ENCODE measurements at regions not wholly inside any gene's neighbourhood (a gene's known extent, or its start where the extent isn't known, plus 50 kb on each side); places are given as distances from the start of the nearest gene placed in this dataset.

GRCh38 chr22:27679176-27679575 is 122.4 kb downstream of the MN1 start:
- no peak overlapping the region for H3K27ac ChIP-seq (ENCODE audit: low read depth in 1 of 3, low read length in 2 of 3)

DNA sequence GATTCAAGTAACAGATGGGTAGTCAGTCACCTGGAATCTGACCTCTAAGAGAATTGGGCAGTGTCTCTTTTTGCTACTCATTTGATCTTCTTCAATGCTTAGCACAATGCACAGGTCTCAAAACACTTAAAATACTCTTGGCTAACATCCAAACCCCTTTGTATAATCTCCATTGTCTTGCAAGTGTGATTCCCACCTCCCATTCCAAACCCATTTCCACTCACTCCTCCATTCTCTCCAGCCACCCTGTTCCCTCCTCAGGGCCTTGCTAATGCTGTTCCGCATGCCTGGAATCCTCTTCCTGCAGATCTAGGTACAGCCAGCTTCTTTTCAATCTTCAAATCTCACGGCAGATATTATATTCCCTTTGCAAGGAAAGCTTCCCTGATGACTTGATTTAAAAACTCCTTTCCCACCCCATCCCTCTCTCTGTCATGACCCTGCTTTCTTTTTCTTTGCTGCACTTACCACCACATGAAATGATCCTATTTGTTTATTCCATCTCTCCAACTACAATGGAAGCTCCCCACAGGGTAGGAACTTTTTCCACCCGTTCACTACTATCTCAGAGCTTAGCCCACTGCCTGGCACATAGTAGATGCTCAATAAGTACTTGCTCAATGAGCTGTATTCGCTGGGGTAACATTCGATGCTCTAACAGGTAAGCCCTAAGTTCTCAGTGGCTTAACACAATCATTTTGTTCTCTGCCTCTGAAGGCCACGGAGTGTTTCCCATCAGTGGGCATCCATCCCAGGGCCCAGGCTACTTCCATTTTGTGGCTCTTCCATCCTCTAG is 121.7 kb downstream of the MN1 start:
- Histone ChIP-seq H3K4me3 (ENCODE audit: low read depth in 1 of 3, low read length in 3 of 3) (no peak overlapping the region), H3K27ac (ENCODE audit: low read depth in 1 of 3, low read length in 2 of 3) (no peak overlapping the region), H3K9me3 (ENCODE audit: control insufficient read depth in 2 of 2, insufficient read depth in 1 of 2, low read depth in 1 of 2, low read length in 1 of 2) (peaks cover 0 to 10% of the 10 kb centered on the region in 2 donors), H3K36me3 (ENCODE audit: control insufficient read depth in 3 of 3, insufficient read depth in 2 of 3, low read depth in 1 of 3, low read length in 3 of 3) (no peaks in the 10 kb centered on the region), H3K4me1 (ENCODE audit: control insufficient read depth in 3 of 3, insufficient read depth in 2 of 3, low read depth in 1 of 3, low read length in 2 of 3) (peaks cover 0 to 6% (median 0%) of the 10 kb centered on the region in 3 donors), H3K27me3 (ENCODE audit: control insufficient read depth in 3 of 3, insufficient read depth in 3 of 3, low read length in 3 of 3) (no peaks in the 10 kb centered on the region)
- 82 to 92% (median 88%) methylated on average over 6 of the region's 6 CpGs for WGBS, 3 donors
- FAIRE-seq: no peak
- no peak for DNase-seq

More at GRCh38 chr22:27679176-27679575, 122.4 kb downstream of the MN1 start:
- no peak overlapping the region for H3K4me3 ChIP-seq (ENCODE audit: low read depth in 1 of 3, low read length in 3 of 3)
- no peaks in the 10 kb centered on the region for H3K27me3 ChIP-seq (ENCODE audit: control insufficient read depth in 3 of 3, insufficient read depth in 3 of 3, low read length in 3 of 3)
- FAIRE-seq: no peak
- peaks cover 0 to 10% of the 10 kb centered on the region in 2 donors for H3K9me3 ChIP-seq (ENCODE audit: control insufficient read depth in 2 of 2, insufficient read depth in 1 of 2, low read depth in 1 of 2, low read length in 1 of 2)
- H3K36me3 ChIP-seq (ENCODE audit: control insufficient read depth in 3 of 3, insufficient read depth in 2 of 3, low read depth in 1 of 3, low read length in 3 of 3): no peaks in the 10 kb centered on the region
- 47 to 72% (median 58%) methylated on average over 5 of the region's 5 CpGs for WGBS, 3 donors
- peaks cover 0 to 7% (median 0%) of the 10 kb centered on the region in 3 donors for H3K4me1 ChIP-seq (ENCODE audit: control insufficient read depth in 3 of 3, insufficient read depth in 2 of 3, low read depth in 1 of 3, low read length in 2 of 3)
- no peak for DNase-seq

- Histone ChIP-seq H3K9me3 (ENCODE audit: control insufficient read depth in 2 of 2, insufficient read depth in 1 of 2, low read depth in 1 of 2, low read length in 1 of 2) (peaks cover 0 to 10% of the 10 kb centered on the region in 2 donors), H3K36me3 (ENCODE audit: control insufficient read depth in 3 of 3, insufficient read depth in 2 of 3, low read depth in 1 of 3, low read length in 3 of 3) (no peaks in the 10 kb centered on the region), H3K4me1 (ENCODE audit: control insufficient read depth in 3 of 3, insufficient read depth in 2 of 3, low read depth in 1 of 3, low read length in 2 of 3) (peaks cover 0 to 6% (median 0%) of the 10 kb centered on the region in 3 donors), H3K4me3 (ENCODE audit: low read depth in 1 of 3, low read length in 3 of 3) (no peak overlapping the region), H3K27ac (ENCODE audit: low read depth in 1 of 3, low read length in 2 of 3) (no peak overlapping the region), H3K27me3 (ENCODE audit: control insufficient read depth in 3 of 3, insufficient read depth in 3 of 3, low read length in 3 of 3) (no peaks in the 10 kb centered on the region)
- WGBS, 3 donors: 77 to 92% (median 78%) methylated on average over 7 of the region's 7 CpGs
- no peak for FAIRE-seq
- DNase-seq: no peak
Observed at GRCh38 chr22:27680636-27681035, 120.9 kb downstream of the MN1 start.

DNA sequence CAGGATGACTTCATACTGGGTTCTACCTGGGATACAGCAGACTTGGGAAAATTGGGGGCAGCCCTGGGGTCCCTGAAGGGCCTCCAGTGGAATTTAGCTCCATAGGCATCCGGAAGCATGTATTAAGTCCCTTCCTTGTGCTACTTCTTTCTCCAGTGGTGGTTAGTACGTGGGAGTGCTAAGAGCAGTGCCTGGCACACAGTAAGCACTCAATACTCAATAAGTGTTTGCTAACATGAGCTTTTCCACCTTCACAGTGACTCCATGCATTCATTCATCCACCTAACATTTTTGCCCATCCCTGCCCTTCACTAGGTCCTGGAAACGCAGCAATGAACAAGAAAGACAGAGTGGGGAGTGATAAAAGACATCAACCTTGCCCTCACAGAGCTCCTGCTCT is 120.5 kb downstream of the MN1 start:
- DNase-seq (no peak), FAIRE-seq (no peak)
- Histone ChIP-seq H3K9me3 (ENCODE audit: control insufficient read depth in 2 of 2, insufficient read depth in 1 of 2, low read depth in 1 of 2, low read length in 1 of 2) (peaks cover 0 to 10% of the 10 kb centered on the region in 2 donors), H3K4me3 (ENCODE audit: low read depth in 1 of 3, low read length in 3 of 3) (no peak overlapping the region), H3K27ac (ENCODE audit: low read depth in 1 of 3, low read length in 2 of 3) (no peak overlapping the region), H3K36me3 (ENCODE audit: control insufficient read depth in 3 of 3, insufficient read depth in 2 of 3, low read depth in 1 of 3, low read length in 3 of 3) (no peaks in the 10 kb centered on the region), H3K4me1 (ENCODE audit: control insufficient read depth in 3 of 3, insufficient read depth in 2 of 3, low read depth in 1 of 3, low read length in 2 of 3) (peaks cover 0 to 8% (median 0%) of the 10 kb centered on the region in 3 donors), H3K27me3 (ENCODE audit: control insufficient read depth in 3 of 3, insufficient read depth in 3 of 3, low read length in 3 of 3) (no peaks in the 10 kb centered on the region)
- 77 to 94% (median 88%) methylated on average over 3 of the region's 3 CpGs for WGBS, 3 donors

GRCh38 chr22:27682437-27682836 is 119.1 kb downstream of the MN1 start:
- no peaks in the 10 kb centered on the region for H3K36me3 ChIP-seq (ENCODE audit: control insufficient read depth in 3 of 3, insufficient read depth in 2 of 3, low read depth in 1 of 3, low read length in 3 of 3)
- 53 to 72% (median 64%) methylated on average over 9 of the region's 9 CpGs for WGBS, 3 donors
- H3K27me3 ChIP-seq (ENCODE audit: control insufficient read depth in 3 of 3, insufficient read depth in 3 of 3, low read length in 3 of 3): no peaks in the 10 kb centered on the region
- peaks cover 0 to 15% (median 0%) of the 10 kb centered on the region in 3 donors for H3K4me1 ChIP-seq (ENCODE audit: control insufficient read depth in 3 of 3, insufficient read depth in 2 of 3, low read depth in 1 of 3, low read length in 2 of 3)
- no peak overlapping the region for H3K27ac ChIP-seq (ENCODE audit: low read depth in 1 of 3, low read length in 2 of 3)
- no peak overlapping the region for H3K4me3 ChIP-seq (ENCODE audit: low read depth in 1 of 3, low read length in 3 of 3)
- FAIRE-seq (no peak), DNase-seq (no peak)
- H3K9me3 ChIP-seq (ENCODE audit: control insufficient read depth in 2 of 2, insufficient read depth in 1 of 2, low read depth in 1 of 2, low read length in 1 of 2): no peaks in the 10 kb centered on the region

GRCh38 chr22:27684901-27685300 is 116.7 kb downstream of the MN1 start:
- FAIRE-seq: no peak
- H3K4me1 ChIP-seq (ENCODE audit: control insufficient read depth in 3 of 3, insufficient read depth in 2 of 3, low read depth in 1 of 3, low read length in 2 of 3): peaks cover 0 to 15% (median 0%) of the 10 kb centered on the region in 3 donors
- WGBS, 3 donors: 70 to 79% (median 76%) methylated on average over 9 of the region's 9 CpGs
- no peaks in the 10 kb centered on the region for H3K27me3 ChIP-seq (ENCODE audit: control insufficient read depth in 3 of 3, insufficient read depth in 3 of 3, low read length in 3 of 3)
- H3K36me3 ChIP-seq (ENCODE audit: control insufficient read depth in 3 of 3, insufficient read depth in 2 of 3, low read depth in 1 of 3, low read length in 3 of 3): no peaks in the 10 kb centered on the region
- H3K4me3 ChIP-seq (ENCODE audit: low read depth in 1 of 3, low read length in 3 of 3): no peak overlapping the region
- H3K27ac ChIP-seq (ENCODE audit: low read depth in 1 of 3, low read length in 2 of 3): no peak overlapping the region
- DNase-seq: no peak
- peaks cover 0 to 8% of the 10 kb centered on the region in 2 donors for H3K9me3 ChIP-seq (ENCODE audit: control insufficient read depth in 2 of 2, insufficient read depth in 1 of 2, low read depth in 1 of 2, low read length in 1 of 2)

GRCh38 chr22:27685515-27685914 is 116.0 kb downstream of the MN1 start:
- no peak overlapping the region for H3K27ac ChIP-seq (ENCODE audit: low read depth in 1 of 3, low read length in 2 of 3)
- 74 to 86% (median 81%) methylated on average over 5 of the region's 5 CpGs for WGBS, 3 donors
- no peaks in the 10 kb centered on the region for H3K27me3 ChIP-seq (ENCODE audit: control insufficient read depth in 3 of 3, insufficient read depth in 3 of 3, low read length in 3 of 3)
- FAIRE-seq (no peak), DNase-seq (no peak)
- peaks cover 0 to 8% of the 10 kb centered on the region in 2 donors for H3K9me3 ChIP-seq (ENCODE audit: control insufficient read depth in 2 of 2, insufficient read depth in 1 of 2, low read depth in 1 of 2, low read length in 1 of 2)
- peaks cover 0 to 15% (median 0%) of the 10 kb centered on the region in 3 donors for H3K4me1 ChIP-seq (ENCODE audit: control insufficient read depth in 3 of 3, insufficient read depth in 2 of 3, low read depth in 1 of 3, low read length in 2 of 3)
- H3K36me3 ChIP-seq (ENCODE audit: control insufficient read depth in 3 of 3, insufficient read depth in 2 of 3, low read depth in 1 of 3, low read length in 3 of 3): no peaks in the 10 kb centered on the region
- H3K4me3 ChIP-seq (ENCODE audit: low read depth in 1 of 3, low read length in 3 of 3): no peak overlapping the region

GRCh38 chr22:27685970-27686369 is 115.6 kb downstream of the MN1 start:
- WGBS, 3 donors: 78 to 93% (median 85%) methylated on average over 1 of the region's 1 CpG
- Histone ChIP-seq H3K36me3 (ENCODE audit: control insufficient read depth in 3 of 3, insufficient read depth in 2 of 3, low read depth in 1 of 3, low read length in 3 of 3) (no peaks in the 10 kb centered on the region), H3K27ac (ENCODE audit: low read depth in 1 of 3, low read length in 2 of 3) (peak overlapping the region in 2 of 3 donors; percentile 63 to 66), H3K9me3 (ENCODE audit: control insufficient read depth in 2 of 2, insufficient read depth in 1 of 2, low read depth in 1 of 2, low read length in 1 of 2) (peaks cover 0 to 8% of the 10 kb centered on the region in 2 donors), H3K27me3 (ENCODE audit: control insufficient read depth in 3 of 3, insufficient read depth in 3 of 3, low read length in 3 of 3) (no peaks in the 10 kb centered on the region), H3K4me3 (ENCODE audit: low read depth in 1 of 3, low read length in 3 of 3) (no peak overlapping the region), H3K4me1 (ENCODE audit: control insufficient read depth in 3 of 3, insufficient read depth in 2 of 3, low read depth in 1 of 3, low read length in 2 of 3) (peaks cover 0 to 15% (median 0%) of the 10 kb centered on the region in 3 donors)
- DNase-seq (no peak), FAIRE-seq (no peak)
